ENCODE measurements at regions not wholly inside any gene's neighbourhood (a gene's known extent, or its start where the extent isn't known, plus 50 kb on each side); places are given as distances from the start of the nearest gene placed in this dataset.
"Not testable (repeated sequence)": the region's sequence is repeated elsewhere in the genome, so short reads cannot be mapped to it uniquely, and the experiment has no call there.

DNA sequence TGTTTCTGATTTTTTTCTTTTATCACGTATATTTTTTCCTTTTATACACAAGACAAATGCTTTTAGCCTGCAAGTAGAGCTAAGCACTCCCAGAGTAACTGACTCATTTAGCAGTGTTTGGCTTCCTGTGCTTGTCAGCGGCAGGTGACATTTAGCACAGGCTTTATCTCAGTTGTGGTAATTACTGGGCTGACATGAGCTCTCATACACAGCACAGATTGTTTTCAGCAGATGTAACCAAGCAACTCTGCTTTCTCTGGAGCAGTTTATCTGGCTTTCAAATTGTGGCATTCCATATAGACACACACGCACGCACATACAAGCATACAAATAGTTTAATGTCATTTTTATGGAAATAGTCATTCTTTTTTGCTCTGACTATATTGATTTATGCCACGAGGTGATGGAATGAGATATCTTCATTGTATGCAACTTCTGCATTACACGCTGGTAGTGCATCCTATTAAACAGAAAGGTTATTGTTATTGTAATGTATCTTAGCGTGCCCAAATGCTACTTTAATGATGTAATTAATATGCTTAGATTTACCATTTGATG lies 379.0 kb upstream of the GRAMD2B start:
- H3K4me3 ChIP-seq (ENCODE audit: low read depth, low read length) = no peak overlapping the region

GRCh38 chr5:126044931-126045565 lies 378.2 kb upstream of the GRAMD2B start:
- H3K4me3 ChIP-seq (ENCODE audit: low read depth, low read length) = no peak overlapping the region

DNA sequence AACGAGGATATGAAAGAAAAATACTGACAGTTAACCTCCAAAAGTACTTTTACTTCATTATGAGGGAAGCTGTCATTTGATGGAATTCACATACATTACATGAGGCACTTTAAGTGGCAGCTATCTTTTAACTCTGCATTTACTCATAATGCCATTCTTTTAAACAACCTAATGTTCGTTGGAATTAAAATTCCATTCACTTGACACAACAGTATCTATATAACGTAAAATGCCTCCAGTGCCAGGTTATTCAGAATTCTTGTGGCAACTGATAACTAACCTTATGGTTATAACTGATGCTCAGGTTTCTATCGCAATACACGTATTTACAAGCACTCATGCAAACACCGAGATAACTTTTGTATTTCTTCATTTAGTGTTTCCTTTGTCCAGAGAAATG lies 376.9 kb upstream of the GRAMD2B start:
- H3K4me3 ChIP-seq (ENCODE audit: low read depth, low read length) = no peak overlapping the region

GRCh38 chr5:126046846-126047571 lies 376.2 kb upstream of the GRAMD2B start:
- H3K4me3 ChIP-seq (ENCODE audit: low read depth, low read length) = no peak overlapping the region

GRCh38 chr5:126052120-126052519 lies 371.1 kb upstream of the GRAMD2B start:
- no peak overlapping the region for H3K4me3 ChIP-seq (ENCODE audit: low read depth, low read length)

DNA sequence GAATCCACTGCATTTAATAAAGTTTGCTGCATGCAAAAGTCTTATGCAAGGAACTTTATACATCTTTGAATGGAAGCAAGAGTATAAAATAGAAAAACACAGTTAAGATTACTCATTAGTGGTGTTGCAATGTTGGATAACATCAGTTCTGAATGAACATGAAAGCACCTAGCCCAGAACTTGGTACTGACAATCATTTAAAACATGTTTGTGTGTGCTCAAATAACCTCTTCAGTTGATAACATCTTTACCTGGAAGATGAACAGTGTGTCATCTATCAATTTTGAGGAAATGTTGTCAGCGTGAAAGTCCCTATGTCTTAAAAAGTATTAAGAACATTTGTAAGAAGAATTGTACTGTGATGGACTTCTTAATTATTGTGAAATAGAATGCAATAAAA lies 370.4 kb upstream of the GRAMD2B start:
- no peak overlapping the region for H3K4me3 ChIP-seq (ENCODE audit: low read depth, low read length)

DNA sequence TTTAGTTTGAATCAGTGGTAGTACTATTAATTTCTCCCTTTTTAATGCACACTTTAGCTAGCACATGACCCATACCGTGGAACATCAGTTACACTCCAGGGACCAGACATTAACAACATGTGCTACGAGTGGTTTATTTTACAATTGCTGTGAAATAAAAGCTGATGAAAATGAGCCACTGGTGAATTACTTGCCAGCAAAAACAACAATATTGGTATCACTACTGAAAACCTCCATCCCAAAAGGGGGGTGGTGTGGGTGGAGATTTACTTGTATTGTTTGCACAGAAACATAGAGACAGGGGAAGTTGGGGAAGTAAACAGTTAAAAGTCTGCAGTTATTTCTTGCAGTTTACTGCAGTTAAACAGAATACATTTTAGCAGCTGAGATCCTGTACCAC lies 369.6 kb upstream of the GRAMD2B start:
- no peak overlapping the region for H3K4me3 ChIP-seq (ENCODE audit: low read depth, low read length)

GRCh38 chr5:126054577-126055347 lies 368.4 kb upstream of the GRAMD2B start:
- H3K4me3 ChIP-seq (ENCODE audit: low read depth, low read length) = no peak overlapping the region

DNA sequence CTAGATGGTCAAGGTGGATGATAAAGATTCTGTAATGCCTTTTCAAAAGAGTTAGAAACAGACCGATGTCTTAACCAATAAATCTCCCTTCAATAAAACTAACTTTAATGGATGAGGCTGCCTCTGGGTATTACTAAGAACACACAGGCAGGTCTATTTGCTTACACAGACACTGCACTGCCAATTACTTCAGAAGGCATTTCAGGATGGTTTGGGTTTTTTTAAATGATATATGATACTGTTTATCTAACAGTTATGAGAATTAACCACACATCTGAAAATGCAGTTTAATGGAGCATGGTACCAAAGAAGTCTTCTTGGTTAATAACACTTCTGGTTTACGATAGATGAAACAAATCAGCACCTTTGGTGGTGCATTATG lies 367.9 kb upstream of the GRAMD2B start:
- H3K4me3 ChIP-seq (ENCODE audit: low read depth, low read length) = no peak overlapping the region

- no peak overlapping the region for H3K4me3 ChIP-seq (ENCODE audit: low read depth, low read length)
Observed at GRCh38 chr5:126056352-126056751, 366.9 kb upstream of the GRAMD2B start.

DNA sequence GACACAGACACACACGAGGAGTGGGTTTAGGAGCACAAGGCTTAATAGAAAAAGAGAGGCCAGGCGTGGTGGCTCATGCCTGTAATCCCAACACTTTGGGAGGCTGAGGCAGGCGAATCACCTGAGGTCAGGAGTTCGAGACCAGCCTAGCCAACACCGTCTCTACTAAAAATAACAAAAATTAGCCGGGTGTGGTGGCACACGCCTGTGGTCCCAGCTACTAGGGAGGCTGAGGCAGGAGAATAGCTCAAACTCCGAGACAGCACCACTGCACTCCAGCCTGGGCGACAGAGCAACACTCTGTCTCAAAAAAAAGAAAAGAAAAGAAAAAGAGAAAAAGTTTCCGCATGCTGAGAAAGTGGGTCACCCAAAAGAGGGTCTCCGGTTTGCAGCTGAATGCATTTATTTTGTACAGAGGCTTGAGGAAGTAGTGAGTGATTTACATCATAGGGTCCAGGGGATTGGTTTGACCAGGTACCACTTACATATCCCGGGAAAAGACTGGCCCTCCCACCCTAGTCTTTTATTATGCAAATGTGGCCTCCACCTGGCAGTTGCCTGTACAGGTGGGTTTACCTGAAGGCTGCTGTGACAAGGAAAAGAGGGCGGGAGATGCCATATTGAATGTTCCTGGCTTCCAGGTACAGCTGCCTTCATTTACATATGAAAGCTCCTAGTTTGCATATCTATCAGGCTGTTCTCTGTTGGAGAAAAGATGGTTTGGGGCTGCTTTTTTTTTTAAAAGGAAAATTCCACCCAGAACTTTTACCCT lies 366.2 kb upstream of the GRAMD2B start:
- no peak overlapping the region for H3K4me3 ChIP-seq (ENCODE audit: low read depth, low read length)

- not testable (repeated sequence) for H3K4me3 ChIP-seq (ENCODE audit: low read depth, low read length)
Observed at GRCh38 chr5:126058392-126058791, 364.8 kb upstream of the GRAMD2B start.

DNA sequence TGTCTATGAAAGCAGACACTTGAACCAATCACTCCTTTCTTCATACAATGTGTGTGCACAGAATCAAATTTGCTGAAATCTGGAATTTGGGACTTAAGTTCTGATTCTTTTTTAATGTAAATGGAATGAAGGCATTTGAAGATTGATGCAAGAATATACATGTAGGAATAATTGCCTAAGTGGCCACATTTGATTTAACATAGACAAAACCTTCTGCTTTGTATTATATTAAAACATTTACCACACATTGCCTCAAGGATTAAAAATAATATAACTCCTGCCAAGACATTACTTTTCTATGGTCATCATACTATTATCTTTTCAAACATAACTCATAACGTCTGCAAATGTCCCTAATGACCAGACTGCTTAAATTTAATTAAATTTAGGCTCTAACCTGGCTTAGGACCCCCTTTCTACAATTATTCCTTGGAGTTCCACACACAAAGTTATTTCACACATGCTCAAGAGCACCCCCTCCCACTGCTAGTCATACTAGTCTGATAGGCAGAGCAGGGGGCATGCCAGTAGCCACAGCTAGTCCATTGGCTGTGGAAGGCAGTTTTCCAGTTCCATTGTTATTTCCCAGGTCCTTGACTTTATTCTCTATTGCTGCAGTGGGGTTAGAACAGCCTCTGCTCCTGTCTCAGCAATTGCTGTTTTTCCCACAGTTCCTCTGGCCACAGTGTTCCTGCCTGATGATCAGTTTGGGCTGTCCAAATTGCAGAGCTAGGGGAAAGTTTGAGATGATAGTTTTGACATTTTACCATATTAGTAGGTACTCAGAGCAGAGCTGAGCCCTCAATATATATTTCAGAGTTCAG lies 360.6 kb upstream of the GRAMD2B start:
- no peak overlapping the region for H3K4me3 ChIP-seq (ENCODE audit: low read depth, low read length)

DNA sequence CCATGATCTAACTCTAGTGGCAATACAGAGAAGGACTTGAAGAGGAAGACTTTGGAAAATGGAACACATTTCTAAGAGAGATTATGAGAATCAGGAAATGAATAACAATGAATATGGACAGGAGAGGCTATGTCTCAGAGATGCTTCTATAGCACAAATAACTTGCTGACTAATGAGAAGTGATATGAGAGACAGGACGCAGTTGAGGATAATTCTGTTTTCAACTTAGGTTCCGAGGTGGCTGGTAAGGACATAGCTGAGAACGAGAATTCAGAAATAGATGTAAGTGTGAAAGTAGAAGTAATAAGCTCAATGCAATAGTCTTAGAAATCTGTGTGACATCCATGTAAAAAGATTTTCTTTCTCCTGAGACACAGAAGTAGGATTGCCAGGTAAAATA lies 358.1 kb upstream of the GRAMD2B start:
- no peak overlapping the region for H3K4me3 ChIP-seq (ENCODE audit: low read depth, low read length)

DNA sequence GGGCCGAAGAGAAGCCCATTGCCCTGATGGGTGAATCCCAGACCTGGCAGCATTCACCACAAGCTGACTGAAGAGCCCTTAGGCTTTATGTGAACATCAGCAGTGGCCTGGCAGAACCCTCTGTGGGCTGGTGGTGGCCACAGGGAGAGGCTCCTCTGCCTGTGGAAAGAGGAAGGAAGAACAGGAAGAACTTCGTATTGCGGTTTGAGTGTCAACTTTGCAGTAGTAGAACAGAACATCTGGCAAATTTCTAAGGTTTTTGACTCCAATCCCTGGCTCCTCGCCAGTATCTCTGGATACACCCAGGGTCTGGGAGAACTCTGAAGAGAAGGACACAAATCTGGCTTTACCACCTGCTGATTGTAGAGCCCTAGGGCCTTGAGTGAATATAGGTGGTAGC lies 356.4 kb upstream of the GRAMD2B start:
- no peak overlapping the region for H3K4me3 ChIP-seq (ENCODE audit: low read depth, low read length)

- H3K4me3 ChIP-seq (ENCODE audit: low read depth, low read length) = no peak overlapping the region
Observed at GRCh38 chr5:126067404-126067803, 355.8 kb upstream of the GRAMD2B start.

- no peak overlapping the region for H3K4me3 ChIP-seq (ENCODE audit: low read depth, low read length)
Observed at GRCh38 chr5:126069329-126069728, 353.9 kb upstream of the GRAMD2B start.

DNA sequence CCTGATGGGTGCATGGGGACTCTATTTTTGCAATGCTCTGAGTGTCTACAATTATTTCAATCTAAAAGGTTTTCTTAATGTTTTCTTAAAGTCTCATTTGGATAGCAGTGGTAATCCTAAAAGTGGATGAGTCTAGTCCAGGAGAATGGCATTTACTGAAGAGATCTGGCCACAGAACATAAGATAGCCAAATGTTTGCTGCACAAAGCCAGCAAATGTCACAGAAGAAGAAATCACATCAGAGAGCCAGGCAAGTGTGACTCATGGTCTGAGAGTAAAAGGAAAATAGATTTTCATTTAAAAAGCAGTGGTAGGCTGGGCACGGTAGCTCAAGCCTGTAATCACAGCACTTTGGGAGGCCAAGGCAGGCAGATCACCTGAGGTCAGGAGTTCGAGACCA lies 352.7 kb upstream of the GRAMD2B start:
- H3K4me3 ChIP-seq (ENCODE audit: low read depth, low read length) = no peak overlapping the region

DNA sequence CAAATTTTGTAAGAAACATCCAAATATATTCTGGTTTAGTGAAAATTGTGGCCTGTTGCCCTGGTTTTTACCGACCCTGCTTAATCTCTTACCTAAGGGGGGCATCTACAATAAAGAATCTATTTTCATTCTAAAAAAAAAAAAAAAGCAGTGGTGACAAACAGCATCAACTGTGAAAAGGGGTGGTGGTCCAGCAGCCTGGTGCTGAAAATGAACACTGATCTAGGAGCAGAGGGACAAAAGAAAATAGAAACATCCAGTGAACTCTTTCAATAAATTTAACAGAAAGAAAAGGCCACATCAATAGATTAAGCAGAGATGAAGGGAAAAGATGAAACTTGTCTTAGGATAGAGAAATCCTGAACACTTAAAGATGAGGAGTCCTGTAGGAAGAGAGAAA lies 348.7 kb upstream of the GRAMD2B start:
- H3K4me3 ChIP-seq (ENCODE audit: low read depth, low read length) = no peak overlapping the region

DNA sequence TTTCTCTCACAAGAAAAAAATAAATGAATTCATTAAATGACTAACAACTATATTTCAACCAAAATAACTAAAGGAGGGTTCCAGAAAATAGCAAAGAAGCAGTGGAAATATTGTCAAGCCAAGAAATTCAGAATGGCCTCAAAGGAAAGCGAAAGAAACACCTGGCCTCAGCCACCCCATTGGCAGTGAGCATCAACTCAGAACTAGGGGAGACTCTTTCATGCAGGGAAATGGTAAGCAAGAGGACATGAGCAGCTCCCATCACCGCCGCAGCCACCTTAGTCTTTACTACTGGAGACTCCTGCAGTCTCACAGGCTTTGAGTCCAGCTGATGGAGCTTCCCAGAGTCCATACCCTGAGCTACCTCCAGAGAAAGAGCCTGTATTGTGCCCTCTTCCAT lies 343.9 kb upstream of the GRAMD2B start:
- no peak overlapping the region for H3K4me3 ChIP-seq (ENCODE audit: low read depth, low read length)

Measured in iPS-11a (cell line).